ENCODE measurements at regions not wholly inside any gene's neighbourhood (a gene's known extent, or its start where the extent isn't known, plus 50 kb on each side); places are given as distances from the start of the nearest gene placed in this dataset.

DNA sequence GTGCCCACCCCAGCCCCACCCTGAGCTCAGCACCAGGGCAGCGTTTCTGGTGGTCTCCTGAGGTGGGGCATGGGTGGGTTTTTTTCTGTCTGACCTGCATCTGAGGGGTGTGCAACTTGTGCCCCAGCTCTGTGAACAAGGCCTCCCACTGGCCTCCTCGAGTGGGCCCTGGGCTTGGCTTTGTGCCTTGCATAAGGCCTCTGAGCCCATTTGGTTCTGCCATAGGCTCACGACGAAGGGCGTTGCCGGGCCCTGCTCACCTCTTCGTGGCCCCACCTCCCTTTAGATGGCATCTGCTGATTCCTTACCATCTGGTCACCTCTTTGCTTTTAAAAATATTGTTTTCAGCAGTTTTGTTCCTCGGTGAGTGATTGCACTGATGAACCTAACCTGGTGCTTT, 127.1 kb upstream of the COL5A1 start:
- TF ChIP-seq, protein P1, sequence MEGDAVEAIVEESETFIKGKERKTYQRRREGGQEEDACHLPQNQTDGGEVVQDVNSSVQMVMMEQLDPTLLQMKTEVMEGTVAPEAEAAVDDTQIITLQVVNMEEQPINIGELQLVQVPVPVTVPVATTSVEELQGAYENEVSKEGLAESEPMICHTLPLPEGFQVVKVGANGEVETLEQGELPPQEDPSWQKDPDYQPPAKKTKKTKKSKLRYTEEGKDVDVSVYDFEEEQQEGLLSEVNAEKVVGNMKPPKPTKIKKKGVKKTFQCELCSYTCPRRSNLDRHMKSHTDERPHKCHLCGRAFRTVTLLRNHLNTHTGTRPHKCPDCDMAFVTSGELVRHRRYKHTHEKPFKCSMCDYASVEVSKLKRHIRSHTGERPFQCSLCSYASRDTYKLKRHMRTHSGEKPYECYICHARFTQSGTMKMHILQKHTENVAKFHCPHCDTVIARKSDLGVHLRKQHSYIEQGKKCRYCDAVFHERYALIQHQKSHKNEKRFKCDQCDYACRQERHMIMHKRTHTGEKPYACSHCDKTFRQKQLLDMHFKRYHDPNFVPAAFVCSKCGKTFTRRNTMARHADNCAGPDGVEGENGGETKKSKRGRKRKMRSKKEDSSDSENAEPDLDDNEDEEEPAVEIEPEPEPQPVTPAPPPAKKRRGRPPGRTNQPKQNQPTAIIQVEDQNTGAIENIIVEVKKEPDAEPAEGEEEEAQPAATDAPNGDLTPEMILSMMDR (IDR thresholded peaks at IDR 0.05) = no peak
- TF ChIP-seq POLR2A (IDR thresholded peaks at IDR 0.05) = no peak

All from vagina (tissue), 2 donors.